HepG2 (cell line): ENCODE measurements at regions not wholly inside any gene's neighbourhood (a gene's known extent, or its start where the extent isn't known, plus 50 kb on each side); places are given as distances from the start of the nearest gene placed in this dataset.

Experiments
- ATAC-seq: fragments of 200-7000 bp; cut with Tn5 transposase; 3 replicates; pipeline ENCODE4 v1.9.1; 2020; ENCODE audit warnings: mild to moderate bottlenecking, moderate library complexity
- BruUV-seq: library from RNA; stranded (reverse); fragments of 400-500 nt; replicated peaks from 2 replicates; lab custom pipeline; 2021; lab: Mats Ljungman, UMichigan
- CTCF ChIA-PET: fragments of 300-600 bp; formaldehyde crosslinking; extraction: SDS; loops from one replicate; lab custom pipeline; 2021; ENCODE audit warnings: low total read pairs, inconsistent platforms, low intra/inter-chr PET ratio; lab: Yijun Ruan, JAX
- POLR2A ChIA-PET: fragments of 350-600 bp; sonication (Branson Sonifier 250); formaldehyde crosslinking; loops from one replicate; lab custom pipeline; 2020; ENCODE audit warnings: antibody characterized with exemption, inconsistent platforms; lab: Yijun Ruan, JAX
- DNase-seq: peaks from one replicate; pipeline ENCODE4 v3.0.0-alpha.2; 2015; ENCODE audit warnings: low spot score
- FAIRE-seq: peaks from 3 replicates; lab custom pipeline; 2011; peaks lifted over from hg19 to GRCh38; lab: Jason Lieb, UNC
- H2AFZ ChIP-seq: one replicate; pipeline ENCODE4 v1.6.1; 2011; ENCODE audit warnings: low read length, inconsistent platforms
- H3K27ac ChIP-seq: fragments of 300-600 bp; 3 replicates; pipeline ENCODE4 v1.8.0; 2011; ENCODE audit warnings: mixed run types, mild to moderate bottlenecking, mixed read lengths, low read length, inconsistent platforms; ENCODE audit not compliant: insufficient read depth; ENCODE audit errors: extremely low read length
- H3K27me3 ChIP-seq, 2 experiments: fragments of 200-600 bp in 1 of 2; 2 replicates in 1 of 2; 3 replicates in 1 of 2; pipeline versions ENCODE4 v1.6.0 to v1.8.0; 2011; ENCODE audit warnings: low read length in 2 of 2, mild to moderate bottlenecking in 2 of 2, moderate library complexity in 2 of 2, inconsistent platforms in 1 of 2; ENCODE audit not compliant: insufficient read depth in 2 of 2, control insufficient read depth in 1 of 2
- H3K36me3 ChIP-seq, 2 experiments: fragments of 200-600 bp in 1 of 2; replicated peaks in 1 of 2; 2 replicates in 1 of 2; 3 replicates in 1 of 2; pipeline versions ENCODE4 v1.5.1 to v1.8.0; 2011; ENCODE audit warnings: low read length in 2 of 2, inconsistent platforms in 1 of 2; ENCODE audit not compliant: insufficient read depth in 2 of 2, control insufficient read depth in 1 of 2
- H3K4me1 ChIP-seq: 2 replicates; pipeline ENCODE4 v1.5.1; 2012; ENCODE audit warnings: low read length, inconsistent platforms; ENCODE audit not compliant: insufficient read depth
- H3K4me2 ChIP-seq: 2 replicates; pipeline ENCODE4 v1.6.0; 2011; ENCODE audit warnings: low read depth, low read length, inconsistent platforms
- H3K4me3 ChIP-seq, 3 experiments: fragments of 200-600 bp in 1 of 3; sonication (generic), shearing (Covaris generic) in 1 of 3; replicated peaks in 1 of 3; 2 replicates each; pipeline ENCODE4 v1.5.1; 2011 to 2016; ENCODE audit warnings: low read length in 3 of 3, inconsistent platforms in 2 of 3, low read depth in 2 of 3, mild to moderate bottlenecking in 2 of 3, control low read depth in 1 of 3, mixed read lengths in 1 of 3; ENCODE audit not compliant: insufficient read depth in 1 of 3
- H3K79me2 ChIP-seq: one replicate; pipeline ENCODE4 v1.6.1; 2011; ENCODE audit warnings: low read length, inconsistent platforms; ENCODE audit not compliant: insufficient read depth
- H3K9ac ChIP-seq: 2 replicates; pipeline ENCODE4 v1.6.0; 2011; ENCODE audit warnings: mild to moderate bottlenecking, low read depth, low read length, inconsistent platforms; ENCODE audit not compliant: insufficient read depth
- H3K9me3 ChIP-seq: 2 replicates; pipeline ENCODE4 v1.5.1; 2012; ENCODE audit warnings: mild to moderate bottlenecking, low read length
- H4K20me1 ChIP-seq: 2 replicates; pipeline ENCODE4 v1.6.0; 2011; ENCODE audit warnings: inconsistent platforms, mild to moderate bottlenecking, low read length, moderate library complexity; ENCODE audit not compliant: insufficient read depth
- EEA1 ChIP-seq: sonication (generic); formaldehyde crosslinking; IDR thresholded peaks from 2 replicates; pipeline ENCODE4 v1.5.1; 2020; ENCODE audit warnings: mild to moderate bottlenecking, missing genetic modification reagents, borderline replicate concordance
- NFYC ChIP-seq: IDR thresholded peaks from 2 replicates; pipeline ENCODE4 v1.6.1; 2016; ENCODE audit warnings: missing genetic modification reagents, missing compliant biosample characterization
- ZNF251 ChIP-seq: sonication (generic); formaldehyde crosslinking; IDR thresholded peaks from 2 replicates; pipeline ENCODE4 v1.9.0; 2021; ENCODE audit warnings: mild to moderate bottlenecking, missing genetic modification reagents
- ZNF782 ChIP-seq: sonication (generic); formaldehyde crosslinking; IDR thresholded peaks from 2 replicates; pipeline ENCODE4 v1.4.0; 2020; ENCODE audit warnings: missing genetic modification reagents, mild to moderate bottlenecking, borderline replicate concordance
- ZSCAN29 ChIP-seq: sonication (generic); formaldehyde crosslinking; conservative IDR thresholded peaks from 2 replicates; pipeline ENCODE4 v1.4.0; 2020; ENCODE audit warnings: mild to moderate bottlenecking, missing genetic modification reagents
- WGBS: methylation state at CpG from one replicate; pipeline ENCODE4 v1.1.6; 2017; ENCODE audit warnings: low lambda C conversion rate; 5-methylcytosine and 5-hydroxymethylcytosine counted together
- in situ Hi-C: cut with HindIII; loops from 2 replicates; pipeline ENCODE4 v1.10.0; 2017; ENCODE audit warnings: low pct_unique_long_range_greater_than_20kb; ENCODE audit not compliant: extremely low pct_ligation_motif_present
- intact Hi-C: fragments of 100-400 bp; cut with micrococcal nuclease; formaldehyde crosslinking; loops from one replicate; pipeline ENCODE4 v1.10.0; 2022; ENCODE audit not compliant: unreplicated experiment
- TF ChIP-seq, protein P1 (sequence below): sonication (generic); formaldehyde crosslinking; IDR thresholded peaks from 2 replicates; pipeline ENCODE4 v1.4.0; 2020; ENCODE audit warnings: missing genetic modification reagents, mild to moderate bottlenecking, borderline replicate concordance
- TF ChIP-seq, protein P2 (sequence below): sonication (generic); formaldehyde crosslinking; IDR thresholded peaks from 2 replicates; pipeline ENCODE4 v1.8.0; 2022; ENCODE audit warnings: low read depth, missing genetic modification reagents

DNA sequence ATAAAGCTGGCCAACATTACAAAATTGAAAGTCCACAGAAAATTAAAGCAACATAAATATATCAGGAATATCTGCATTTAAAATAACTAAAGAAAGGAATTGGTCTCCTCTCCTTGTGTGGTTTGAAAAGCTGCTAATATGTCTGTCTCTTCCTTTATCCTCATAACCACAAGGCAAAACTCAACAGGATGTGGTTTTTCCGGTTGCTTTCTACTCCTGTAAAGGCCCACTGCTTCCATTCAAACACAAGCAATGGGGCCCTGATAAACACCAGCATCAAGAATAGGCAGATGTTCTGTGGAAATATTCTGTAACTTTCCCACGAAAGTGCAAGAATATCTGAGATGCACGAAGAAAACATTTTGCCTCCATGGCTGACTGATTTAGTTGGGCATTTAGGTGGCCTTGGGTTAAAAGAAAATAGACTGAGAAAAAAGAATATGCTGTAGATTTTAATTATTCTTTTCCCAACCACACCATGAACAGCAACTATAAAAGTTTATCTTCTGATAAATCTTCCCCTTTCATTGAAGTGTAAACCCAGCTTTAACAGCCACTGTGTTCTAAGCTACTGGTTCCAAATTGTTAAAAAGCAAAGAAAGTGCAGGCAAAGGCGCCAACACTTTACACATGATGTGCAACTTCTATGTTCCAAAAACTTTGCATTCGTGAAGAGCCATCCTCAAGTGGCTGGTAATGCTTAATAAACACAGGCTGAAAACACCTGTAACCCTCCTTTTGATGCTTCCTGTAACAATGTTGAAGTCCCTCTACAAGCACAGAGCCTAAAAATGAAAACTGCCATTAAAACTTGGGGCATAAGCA, 50.5 kb upstream of the NDST3 start:
- no peak overlapping the region for H3K4me2 ChIP-seq
- no peak for FAIRE-seq
- no peaks in the 10 kb centered on the region for H3K79me2 ChIP-seq
- H4K20me1 ChIP-seq, result no peaks in the 10 kb centered on the region
- ChIA-PET POLR2A (no interaction called here), CTCF (no interaction called here)
- TF ChIP-seq ZNF782 (no peak), ZSCAN29 (CRISPR knock-in tag) (no peak), ZNF251 (CRISPR knock-in tag) (no peak), NFYC (no peak), EEA1 (CRISPR knock-in tag) (no peak)
- TF ChIP-seq, protein P1, sequence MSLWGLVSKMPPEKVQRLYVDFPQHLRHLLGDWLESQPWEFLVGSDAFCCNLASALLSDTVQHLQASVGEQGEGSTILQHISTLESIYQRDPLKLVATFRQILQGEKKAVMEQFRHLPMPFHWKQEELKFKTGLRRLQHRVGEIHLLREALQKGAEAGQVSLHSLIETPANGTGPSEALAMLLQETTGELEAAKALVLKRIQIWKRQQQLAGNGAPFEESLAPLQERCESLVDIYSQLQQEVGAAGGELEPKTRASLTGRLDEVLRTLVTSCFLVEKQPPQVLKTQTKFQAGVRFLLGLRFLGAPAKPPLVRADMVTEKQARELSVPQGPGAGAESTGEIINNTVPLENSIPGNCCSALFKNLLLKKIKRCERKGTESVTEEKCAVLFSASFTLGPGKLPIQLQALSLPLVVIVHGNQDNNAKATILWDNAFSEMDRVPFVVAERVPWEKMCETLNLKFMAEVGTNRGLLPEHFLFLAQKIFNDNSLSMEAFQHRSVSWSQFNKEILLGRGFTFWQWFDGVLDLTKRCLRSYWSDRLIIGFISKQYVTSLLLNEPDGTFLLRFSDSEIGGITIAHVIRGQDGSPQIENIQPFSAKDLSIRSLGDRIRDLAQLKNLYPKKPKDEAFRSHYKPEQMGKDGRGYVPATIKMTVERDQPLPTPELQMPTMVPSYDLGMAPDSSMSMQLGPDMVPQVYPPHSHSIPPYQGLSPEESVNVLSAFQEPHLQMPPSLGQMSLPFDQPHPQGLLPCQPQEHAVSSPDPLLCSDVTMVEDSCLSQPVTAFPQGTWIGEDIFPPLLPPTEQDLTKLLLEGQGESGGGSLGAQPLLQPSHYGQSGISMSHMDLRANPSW (CRISPR knock-in tag), result no peak
- TF ChIP-seq, protein P2, sequence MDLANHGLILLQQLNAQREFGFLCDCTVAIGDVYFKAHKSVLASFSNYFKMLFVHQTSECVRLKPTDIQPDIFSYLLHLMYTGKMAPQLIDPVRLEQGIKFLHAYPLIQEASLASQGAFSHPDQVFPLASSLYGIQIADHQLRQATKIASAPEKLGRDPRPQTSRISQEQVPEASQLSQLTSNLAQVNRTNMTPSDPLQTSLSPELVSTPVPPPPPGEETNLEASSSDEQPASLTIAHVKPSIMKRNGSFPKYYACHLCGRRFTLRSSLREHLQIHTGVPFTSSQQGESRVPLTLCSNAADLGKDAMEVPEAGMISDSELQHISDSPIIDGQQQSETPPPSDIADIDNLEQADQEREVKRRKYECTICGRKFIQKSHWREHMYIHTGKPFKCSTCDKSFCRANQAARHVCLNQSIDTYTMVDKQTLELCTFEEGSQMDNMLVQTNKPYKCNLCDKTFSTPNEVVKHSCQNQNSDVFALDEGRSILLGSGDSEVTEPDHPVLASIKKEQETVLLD (CRISPR knock-in tag), result no peak
- 1% methylated on average over 5 of the region's 5 CpGs for WGBS
- no peaks in the 10 kb centered on the region for H3K9me3 ChIP-seq
- H3K9ac ChIP-seq, result no peak overlapping the region
- in situ Hi-C loops, result no loop called here
- ATAC-seq, result no peak
- H3K27ac ChIP-seq, result no peak overlapping the region
- BruUV-seq, result no TSS peak
- intact Hi-C loops, result no loop called here
- H3K4me3 ChIP-seq, result no peak overlapping the region
- no peak overlapping the region for H2AFZ ChIP-seq
- H3K4me1 ChIP-seq, result no peaks in the 10 kb centered on the region
- no peaks in the 10 kb centered on the region for H3K36me3 ChIP-seq
- no peaks in the 10 kb centered on the region for H3K27me3 ChIP-seq
- DNase-seq, result no peak
